ENCODE measurements at regions not wholly inside any gene's neighbourhood (a gene's known extent, or its start where the extent isn't known, plus 50 kb on each side); places are given as distances from the start of the nearest gene placed in this dataset.
"Not testable (repeated sequence)": the region's sequence is repeated elsewhere in the genome, so short reads cannot be mapped to it uniquely, and the experiment has no call there.

DNA sequence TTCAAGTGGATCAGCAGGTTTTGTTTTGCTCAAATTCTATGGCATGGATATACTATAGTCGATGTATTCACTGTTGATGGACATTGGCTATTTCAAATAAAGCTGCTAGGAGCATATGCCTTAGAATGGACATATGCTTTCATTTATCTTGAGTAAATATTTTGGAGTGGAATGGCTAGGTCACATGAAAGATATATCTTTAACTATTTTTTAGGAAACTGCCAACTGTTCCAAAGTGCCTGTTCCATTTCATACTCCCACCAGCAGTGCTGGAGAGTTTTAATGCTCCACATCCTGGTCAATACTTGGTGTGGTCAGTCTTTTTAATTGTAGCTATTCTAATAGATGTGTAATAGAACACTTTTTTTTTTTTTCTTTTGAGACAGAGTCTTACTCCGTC, 81.1 kb upstream of the PIM1 start:
- no peak overlapping the region for H3K4me3 ChIP-seq (ENCODE audit: control insufficient read depth in 1 of 7, extremely low read depth in 1 of 7, insufficient read depth in 4 of 7, low read depth in 2 of 7, low read length in 6 of 7)
- CTCF ChIA-PET, result interaction anchor here (0.6 to 1.1 kb wide), 2 partner anchors 12 to 15 kb away, joined by 3 to 4 read pairs; no protein-coding TSS in a partner anchor
- H3K4me1 ChIP-seq (ENCODE audit: control extremely low read depth in 1 of 4, control insufficient read depth in 4 of 4, insufficient read depth in 4 of 4, low read length in 3 of 4), result peaks cover 0 to 18% (median 1%) of the 10 kb centered on the region in 4 experiments
- POLR2A ChIA-PET, result no interaction called here
- H3K36me3 ChIP-seq (ENCODE audit: control insufficient read depth in 4 of 4, insufficient read depth in 4 of 4, low read length in 3 of 4), result no peaks in the 10 kb centered on the region
- 100% methylated on average over 1 of the region's 2 CpGs for WGBS (ENCODE audit: insufficient coverage)
- no peak for DNase-seq
- no peaks in the 10 kb centered on the region for H3K27me3 ChIP-seq (replicated peaks in 2 of 5; ENCODE audit: control insufficient read depth in 4 of 5, insufficient read depth in 5 of 5, low read length in 4 of 5)
- H3K9me3 ChIP-seq (ENCODE audit: control extremely low read depth in 1 of 5, control insufficient read depth in 4 of 5, insufficient read depth in 2 of 5, low read depth in 1 of 5, low read length in 4 of 5), result no peaks in the 10 kb centered on the region
- no peak overlapping the region for H3K27ac ChIP-seq (ENCODE audit: insufficient read depth in 1 of 2, low read depth in 1 of 2, low read length in 2 of 2, poor library complexity in 1 of 2, severe bottlenecking in 2 of 2)

DNA sequence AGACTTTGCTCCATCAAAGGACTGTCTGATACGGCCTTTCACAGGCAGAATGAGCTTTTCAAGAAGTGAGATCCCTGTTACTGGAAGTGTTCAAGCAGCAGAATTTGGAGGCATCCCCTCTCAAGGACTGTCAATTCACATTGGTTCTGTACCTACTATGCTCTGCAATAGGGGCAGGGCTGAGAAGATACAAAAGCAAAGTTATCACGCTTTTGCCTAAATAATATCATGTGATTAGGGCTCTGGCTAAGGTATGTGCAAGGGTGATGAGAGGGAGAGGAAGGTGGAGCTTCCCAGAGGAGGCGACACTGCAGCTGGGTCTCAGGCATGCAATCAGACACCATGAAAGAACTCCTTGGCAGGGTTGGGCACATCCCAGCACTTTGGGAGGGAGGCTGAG, 80.2 kb upstream of the PIM1 start:
- Histone ChIP-seq H3K36me3 (ENCODE audit: control insufficient read depth in 4 of 4, insufficient read depth in 4 of 4, low read length in 3 of 4) (no peaks in the 10 kb centered on the region), H3K4me1 (ENCODE audit: control extremely low read depth in 1 of 4, control insufficient read depth in 4 of 4, insufficient read depth in 4 of 4, low read length in 3 of 4) (peaks cover 0 to 16% (median 0%) of the 10 kb centered on the region in 4 experiments), H3K27me3 (replicated peaks in 2 of 5; ENCODE audit: control insufficient read depth in 4 of 5, insufficient read depth in 5 of 5, low read length in 4 of 5) (no peaks in the 10 kb centered on the region), H3K27ac (ENCODE audit: insufficient read depth in 1 of 2, low read depth in 1 of 2, low read length in 2 of 2, poor library complexity in 1 of 2, severe bottlenecking in 2 of 2) (no peak overlapping the region), H3K4me3 (ENCODE audit: control insufficient read depth in 1 of 7, extremely low read depth in 1 of 7, insufficient read depth in 4 of 7, low read depth in 2 of 7, low read length in 6 of 7) (no peak overlapping the region), H3K9me3 (ENCODE audit: control extremely low read depth in 1 of 5, control insufficient read depth in 4 of 5, insufficient read depth in 2 of 5, low read depth in 1 of 5, low read length in 4 of 5) (no peaks in the 10 kb centered on the region)
- DNase-seq, result no peak
- WGBS (ENCODE audit: insufficient coverage), result 100% methylated on average over 2 of the region's 3 CpGs
- POLR2A ChIA-PET, result no interaction called here
- CTCF ChIA-PET, result no interaction called here

DNA sequence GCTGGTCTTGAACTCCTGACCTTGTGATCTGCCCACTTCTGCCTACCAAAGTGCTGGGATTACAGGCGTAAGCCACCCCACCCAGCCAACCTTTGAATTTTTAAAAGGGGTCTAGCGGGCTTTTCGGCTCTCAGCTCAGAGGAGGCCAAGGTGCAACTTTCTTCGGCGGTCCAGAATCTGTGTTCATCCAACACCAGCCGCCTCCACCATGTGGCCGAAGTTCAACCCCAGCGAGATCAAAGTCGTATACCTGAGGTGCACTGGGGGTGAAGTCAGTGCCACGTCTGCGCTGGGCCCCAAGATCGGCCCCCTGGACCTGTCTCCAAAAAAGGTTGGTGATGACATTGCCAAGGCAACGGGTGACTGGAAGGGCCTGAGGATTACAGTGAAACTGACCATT, 78.8 kb upstream of the PIM1 start:
- H3K9me3 ChIP-seq (ENCODE audit: control extremely low read depth in 1 of 5, control insufficient read depth in 4 of 5, insufficient read depth in 2 of 5, low read depth in 1 of 5, low read length in 4 of 5); H3K36me3 ChIP-seq (ENCODE audit: control insufficient read depth in 4 of 4, insufficient read depth in 4 of 4, low read length in 3 of 4); H3K27ac ChIP-seq (ENCODE audit: insufficient read depth in 1 of 2, low read depth in 1 of 2, low read length in 2 of 2, poor library complexity in 1 of 2, severe bottlenecking in 2 of 2); DNase-seq; CTCF ChIA-PET; POLR2A ChIA-PET; H3K27me3 ChIP-seq (replicated peaks in 2 of 5; ENCODE audit: control insufficient read depth in 4 of 5, insufficient read depth in 5 of 5, low read length in 4 of 5); H3K4me3 ChIP-seq (ENCODE audit: control insufficient read depth in 1 of 7, extremely low read depth in 1 of 7, insufficient read depth in 4 of 7, low read depth in 2 of 7, low read length in 6 of 7): not testable (repeated sequence)
- H3K4me1 ChIP-seq (ENCODE audit: control extremely low read depth in 1 of 4, control insufficient read depth in 4 of 4, insufficient read depth in 4 of 4, low read length in 3 of 4), result peaks cover 0 to 23% (median 0%) of the 10 kb centered on the region in 4 experiments
- WGBS (ENCODE audit: insufficient coverage), result 100% methylated on average over 13 of the region's 13 CpGs

DNA sequence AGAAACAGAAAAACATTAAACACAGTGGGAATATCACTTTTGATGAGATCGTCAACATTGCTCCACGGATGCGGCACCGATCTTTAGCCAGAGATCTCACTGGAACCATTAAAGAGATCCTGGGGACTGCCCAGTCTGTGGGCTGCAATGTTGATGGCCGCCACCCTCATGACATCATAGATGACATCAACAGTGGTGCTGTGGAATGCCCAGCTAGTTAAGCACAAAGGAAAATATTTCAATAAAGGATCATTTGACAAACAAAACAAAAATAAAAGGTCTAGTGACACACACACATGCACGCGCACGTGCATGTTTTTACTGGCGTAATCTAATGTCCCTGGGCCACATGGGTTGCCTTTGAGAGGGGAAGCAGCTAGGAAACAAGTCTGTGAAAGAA, 78.4 kb upstream of the PIM1 start:
- WGBS (ENCODE audit: insufficient coverage), result 100% methylated on average over 9 of the region's 9 CpGs
- H3K4me3 ChIP-seq (ENCODE audit: control insufficient read depth in 1 of 7, extremely low read depth in 1 of 7, insufficient read depth in 4 of 7, low read depth in 2 of 7, low read length in 6 of 7); H3K36me3 ChIP-seq (ENCODE audit: control insufficient read depth in 4 of 4, insufficient read depth in 4 of 4, low read length in 3 of 4); POLR2A ChIA-PET; H3K27me3 ChIP-seq (replicated peaks in 2 of 5; ENCODE audit: control insufficient read depth in 4 of 5, insufficient read depth in 5 of 5, low read length in 4 of 5); DNase-seq; H3K9me3 ChIP-seq (ENCODE audit: control extremely low read depth in 1 of 5, control insufficient read depth in 4 of 5, insufficient read depth in 2 of 5, low read depth in 1 of 5, low read length in 4 of 5); H3K27ac ChIP-seq (ENCODE audit: insufficient read depth in 1 of 2, low read depth in 1 of 2, low read length in 2 of 2, poor library complexity in 1 of 2, severe bottlenecking in 2 of 2); CTCF ChIA-PET: not testable (repeated sequence)
- H3K4me1 ChIP-seq (ENCODE audit: control extremely low read depth in 1 of 4, control insufficient read depth in 4 of 4, insufficient read depth in 4 of 4, low read length in 3 of 4), result peaks cover 0 to 25% (median 0%) of the 10 kb centered on the region in 4 experiments

DNA sequence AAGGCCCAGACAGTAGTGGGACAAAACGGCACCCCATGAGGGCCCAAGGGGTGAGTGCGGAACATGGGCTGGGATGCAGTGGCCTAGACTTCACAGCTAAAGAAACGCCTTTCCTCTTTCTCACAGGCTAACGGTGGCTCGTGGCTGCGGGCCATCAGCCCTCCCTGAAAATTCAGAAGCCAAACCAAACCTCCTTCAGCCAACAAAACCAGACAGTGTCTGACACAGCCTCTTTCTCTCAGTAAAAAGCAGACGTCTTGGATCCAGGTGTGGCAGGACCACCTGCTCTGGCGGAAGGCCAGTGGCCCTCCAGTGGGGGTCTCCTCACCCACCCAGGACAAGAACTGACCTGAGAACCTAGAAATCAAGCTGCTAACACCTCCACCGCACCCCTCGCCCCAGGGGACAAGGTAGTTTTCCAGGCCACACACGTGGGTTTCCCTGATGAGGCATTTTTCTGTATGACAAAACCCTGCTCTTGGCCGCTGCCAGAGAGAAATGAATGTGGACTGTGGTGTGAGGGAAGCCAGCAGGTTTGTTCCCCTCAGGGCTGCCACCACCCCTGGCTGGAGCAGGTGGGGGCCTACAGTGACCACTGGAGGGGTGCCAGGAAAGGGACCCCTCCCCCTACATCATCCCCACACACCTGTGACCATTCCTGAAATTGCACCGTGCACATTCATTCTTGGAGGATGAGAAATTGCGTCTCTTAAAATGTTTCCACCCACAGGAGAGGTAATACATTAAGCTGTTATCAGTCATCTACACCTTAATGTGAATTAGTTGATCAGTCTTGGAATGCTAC, 76.8 kb upstream of the PIM1 start:
- no peak overlapping the region for H3K27ac ChIP-seq (ENCODE audit: insufficient read depth in 1 of 2, low read depth in 1 of 2, low read length in 2 of 2, poor library complexity in 1 of 2, severe bottlenecking in 2 of 2)
- H3K27me3 ChIP-seq (replicated peaks in 2 of 5; ENCODE audit: control insufficient read depth in 4 of 5, insufficient read depth in 5 of 5, low read length in 4 of 5), result no peaks in the 10 kb centered on the region
- no peak overlapping the region for H3K4me3 ChIP-seq (ENCODE audit: control insufficient read depth in 1 of 7, extremely low read depth in 1 of 7, insufficient read depth in 4 of 7, low read depth in 2 of 7, low read length in 6 of 7)
- WGBS (ENCODE audit: insufficient coverage), result 94% methylated on average over 8 of the region's 14 CpGs
- ChIA-PET CTCF (interaction anchor here (0.6 to 1.3 kb wide), 2 partner anchors 17 to 988 kb away, joined by 3 to 4 read pairs; no protein-coding TSS in a partner anchor), POLR2A (no interaction called here)
- H3K4me1 ChIP-seq (ENCODE audit: control extremely low read depth in 1 of 4, control insufficient read depth in 4 of 4, insufficient read depth in 4 of 4, low read length in 3 of 4), result peaks cover 0 to 25% (median 0%) of the 10 kb centered on the region in 4 experiments
- H3K9me3 ChIP-seq (ENCODE audit: control extremely low read depth in 1 of 5, control insufficient read depth in 4 of 5, insufficient read depth in 2 of 5, low read depth in 1 of 5, low read length in 4 of 5), result no peaks in the 10 kb centered on the region
- H3K36me3 ChIP-seq (ENCODE audit: control insufficient read depth in 4 of 4, insufficient read depth in 4 of 4, low read length in 3 of 4), result no peaks in the 10 kb centered on the region
- no peak for DNase-seq

DNA sequence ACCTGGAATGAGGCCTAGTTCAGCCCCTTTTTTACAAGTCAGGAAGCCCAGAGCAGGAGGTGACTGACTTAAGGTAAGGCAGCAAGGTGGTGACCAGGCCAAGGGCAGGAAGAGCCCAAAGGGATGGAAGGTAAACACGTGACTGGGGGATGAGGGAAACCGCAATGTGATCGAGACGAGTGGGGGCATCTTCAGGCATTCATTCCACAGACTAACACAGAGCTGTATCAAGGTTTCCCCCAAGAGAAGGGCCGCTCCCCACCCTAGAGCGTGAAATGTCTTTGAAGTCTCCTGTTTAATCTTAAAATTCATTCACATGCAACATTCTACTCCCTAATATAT, 76.3 kb upstream of the PIM1 start:
- no peak for DNase-seq
- no peak overlapping the region for H3K27ac ChIP-seq (ENCODE audit: insufficient read depth in 1 of 2, low read depth in 1 of 2, low read length in 2 of 2, poor library complexity in 1 of 2, severe bottlenecking in 2 of 2)
- peaks cover 0 to 25% (median 0%) of the 10 kb centered on the region in 4 experiments for H3K4me1 ChIP-seq (ENCODE audit: control extremely low read depth in 1 of 4, control insufficient read depth in 4 of 4, insufficient read depth in 4 of 4, low read length in 3 of 4)
- WGBS (ENCODE audit: insufficient coverage), result no CpG with 5 or more reads among the region's 6 CpGs
- ChIA-PET POLR2A (no interaction called here), CTCF (interaction anchor here (0.6 to 1.3 kb wide), 2 partner anchors 18 to 989 kb away, joined by 3 to 4 read pairs; no protein-coding TSS in a partner anchor)
- no peaks in the 10 kb centered on the region for H3K27me3 ChIP-seq (replicated peaks in 2 of 5; ENCODE audit: control insufficient read depth in 4 of 5, insufficient read depth in 5 of 5, low read length in 4 of 5)
- H3K36me3 ChIP-seq (ENCODE audit: control insufficient read depth in 4 of 4, insufficient read depth in 4 of 4, low read length in 3 of 4), result no peaks in the 10 kb centered on the region
- no peak overlapping the region for H3K4me3 ChIP-seq (ENCODE audit: control insufficient read depth in 1 of 7, extremely low read depth in 1 of 7, insufficient read depth in 4 of 7, low read depth in 2 of 7, low read length in 6 of 7)
- H3K9me3 ChIP-seq (ENCODE audit: control extremely low read depth in 1 of 5, control insufficient read depth in 4 of 5, insufficient read depth in 2 of 5, low read depth in 1 of 5, low read length in 4 of 5), result no peaks in the 10 kb centered on the region

DNA sequence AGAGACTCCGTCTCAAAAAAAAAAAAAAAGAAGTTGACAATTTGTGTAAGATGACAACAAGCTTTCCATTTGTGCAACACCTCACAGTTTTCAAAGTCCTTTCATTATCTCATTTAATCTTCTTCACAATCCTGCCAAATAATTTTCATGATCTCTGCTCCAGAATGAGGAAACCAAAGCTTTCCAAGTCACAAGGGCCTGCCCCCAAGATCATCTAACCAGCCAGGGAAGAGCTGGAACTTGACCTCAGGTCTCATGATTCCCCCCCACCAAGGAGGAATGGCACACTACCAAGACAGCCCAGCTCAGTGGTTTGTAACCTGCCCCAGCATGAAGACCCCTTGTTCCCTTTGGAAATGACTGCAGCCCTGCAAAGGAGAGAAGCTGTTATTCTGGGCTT, 74.0 kb upstream of the PIM1 start:
- H3K27ac ChIP-seq (ENCODE audit: insufficient read depth in 1 of 2, low read depth in 1 of 2, low read length in 2 of 2, poor library complexity in 1 of 2, severe bottlenecking in 2 of 2), result no peak overlapping the region
- ChIA-PET CTCF (interaction anchor here (1.0 to 1.2 kb wide), 4 partner anchors 11 to 42 kb away, joined by 3 read pairs; no protein-coding TSS in a partner anchor), POLR2A (no interaction called here)
- no peaks in the 10 kb centered on the region for H3K9me3 ChIP-seq (ENCODE audit: control extremely low read depth in 1 of 5, control insufficient read depth in 4 of 5, insufficient read depth in 2 of 5, low read depth in 1 of 5, low read length in 4 of 5)
- no peaks in the 10 kb centered on the region for H3K27me3 ChIP-seq (replicated peaks in 2 of 5; ENCODE audit: control insufficient read depth in 4 of 5, insufficient read depth in 5 of 5, low read length in 4 of 5)
- H3K4me1 ChIP-seq (ENCODE audit: control extremely low read depth in 1 of 4, control insufficient read depth in 4 of 4, insufficient read depth in 4 of 4, low read length in 3 of 4), result peaks cover 0 to 25% (median 0%) of the 10 kb centered on the region in 4 experiments
- no CpG with 5 or more reads among the region's 1 CpG for WGBS (ENCODE audit: insufficient coverage)
- no peak overlapping the region for H3K4me3 ChIP-seq (ENCODE audit: control insufficient read depth in 1 of 7, extremely low read depth in 1 of 7, insufficient read depth in 4 of 7, low read depth in 2 of 7, low read length in 6 of 7)
- H3K36me3 ChIP-seq (ENCODE audit: control insufficient read depth in 4 of 4, insufficient read depth in 4 of 4, low read length in 3 of 4), result no peaks in the 10 kb centered on the region
- no peak for DNase-seq

All from common myeloid progenitor, CD34-positive (primary cell).